Keratinocyte (primary cell): ENCODE measurements at regions not wholly inside any gene's neighbourhood (a gene's known extent, or its start where the extent isn't known, plus 50 kb on each side); places are given as distances from the start of the nearest gene placed in this dataset.

Source experiments
- EZH2 ChIP-seq: IDR thresholded peaks from one replicate; pipeline ENCODE4 v1.6.1; 2012; ENCODE audit warnings: inconsistent platforms, mild to moderate bottlenecking, low read length, moderate library complexity
- TF ChIP-seq, protein P1 (sequence below), 3 experiments: IDR thresholded peaks in 1 of 3; conservative IDR thresholded peaks in 1 of 3; optimal IDR thresholded peaks in 1 of 3; 2 replicates in 2 of 3; 3 replicates in 1 of 3; pipeline versions ENCODE3 to v1.5.1; 2011; ENCODE audit warnings: low read length in 3 of 3, mild to moderate bottlenecking in 3 of 3, moderate library complexity in 2 of 3, control low read depth in 1 of 3, inconsistent platforms in 1 of 3; ENCODE audit not compliant: insufficient read depth in 2 of 3; ENCODE audit errors: extremely low read depth in 1 of 3

DNA sequence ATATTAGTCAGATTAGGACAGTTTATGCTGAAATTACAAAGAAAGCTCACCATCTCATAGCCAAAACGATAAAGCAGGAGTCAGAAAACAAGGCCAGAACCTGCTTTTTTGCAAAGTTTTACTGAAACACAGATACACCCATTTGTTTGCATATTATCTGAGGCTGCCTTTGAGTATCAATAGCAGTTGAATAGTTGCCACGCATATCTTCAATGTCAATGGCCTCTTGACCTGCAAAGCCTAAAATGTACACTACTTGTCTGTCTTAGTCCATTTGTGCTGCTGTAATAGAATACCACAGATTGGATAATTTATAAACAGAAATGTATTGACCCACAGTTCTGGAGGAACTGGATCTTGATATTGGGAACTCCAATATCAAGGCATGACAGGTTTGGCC, 94.1 kb upstream of the NT5E start:
- TF ChIP-seq, protein P1, sequence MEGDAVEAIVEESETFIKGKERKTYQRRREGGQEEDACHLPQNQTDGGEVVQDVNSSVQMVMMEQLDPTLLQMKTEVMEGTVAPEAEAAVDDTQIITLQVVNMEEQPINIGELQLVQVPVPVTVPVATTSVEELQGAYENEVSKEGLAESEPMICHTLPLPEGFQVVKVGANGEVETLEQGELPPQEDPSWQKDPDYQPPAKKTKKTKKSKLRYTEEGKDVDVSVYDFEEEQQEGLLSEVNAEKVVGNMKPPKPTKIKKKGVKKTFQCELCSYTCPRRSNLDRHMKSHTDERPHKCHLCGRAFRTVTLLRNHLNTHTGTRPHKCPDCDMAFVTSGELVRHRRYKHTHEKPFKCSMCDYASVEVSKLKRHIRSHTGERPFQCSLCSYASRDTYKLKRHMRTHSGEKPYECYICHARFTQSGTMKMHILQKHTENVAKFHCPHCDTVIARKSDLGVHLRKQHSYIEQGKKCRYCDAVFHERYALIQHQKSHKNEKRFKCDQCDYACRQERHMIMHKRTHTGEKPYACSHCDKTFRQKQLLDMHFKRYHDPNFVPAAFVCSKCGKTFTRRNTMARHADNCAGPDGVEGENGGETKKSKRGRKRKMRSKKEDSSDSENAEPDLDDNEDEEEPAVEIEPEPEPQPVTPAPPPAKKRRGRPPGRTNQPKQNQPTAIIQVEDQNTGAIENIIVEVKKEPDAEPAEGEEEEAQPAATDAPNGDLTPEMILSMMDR (optimal IDR thresholded peaks at IDR 0.05 in 1 of 3, IDR thresholded peaks at IDR 0.05 in 1 of 3, conservative IDR thresholded peaks at IDR 0.05 in 1 of 3; ENCODE audit: extremely low read depth in 1 of 3, insufficient read depth in 2 of 3, low read length in 3 of 3) = no peak
- no peak for TF ChIP-seq EZH2
